HG03442 (cell line): ENCODE measurements at regions not wholly inside any gene's neighbourhood (a gene's known extent, or its start where the extent isn't known, plus 50 kb on each side); places are given as distances from the start of the nearest gene placed in this dataset.

Source experiments
- ATAC-seq: cut with Tn5 transposase; IDR thresholded peaks from one replicate; pipeline ENCODE4 v1.9.1; 2021; ENCODE audit warnings: mild to moderate bottlenecking, moderate library complexity; ENCODE audit not compliant: unreplicated experiment

DNA sequence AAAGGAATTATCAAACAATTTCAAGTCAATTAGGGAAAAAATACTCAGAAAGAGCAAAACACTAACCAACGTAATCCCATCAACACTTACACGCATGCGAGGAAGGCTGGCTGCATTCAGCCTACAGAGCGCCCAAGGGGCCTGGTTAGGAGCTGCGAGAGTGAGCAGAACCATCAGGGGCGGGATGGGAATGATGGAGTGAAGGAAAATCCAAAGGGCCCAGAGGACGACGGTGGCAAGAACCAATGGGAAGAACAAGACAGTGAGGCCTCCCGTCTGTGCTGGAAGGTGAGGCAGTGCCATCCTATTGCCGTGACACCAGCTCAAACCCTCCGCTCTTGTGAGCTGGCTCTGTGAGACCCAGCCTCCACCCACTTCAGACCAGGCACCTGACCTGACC lies 253.0 kb downstream of the IRS2 start:
- no peak for ATAC-seq

DNA sequence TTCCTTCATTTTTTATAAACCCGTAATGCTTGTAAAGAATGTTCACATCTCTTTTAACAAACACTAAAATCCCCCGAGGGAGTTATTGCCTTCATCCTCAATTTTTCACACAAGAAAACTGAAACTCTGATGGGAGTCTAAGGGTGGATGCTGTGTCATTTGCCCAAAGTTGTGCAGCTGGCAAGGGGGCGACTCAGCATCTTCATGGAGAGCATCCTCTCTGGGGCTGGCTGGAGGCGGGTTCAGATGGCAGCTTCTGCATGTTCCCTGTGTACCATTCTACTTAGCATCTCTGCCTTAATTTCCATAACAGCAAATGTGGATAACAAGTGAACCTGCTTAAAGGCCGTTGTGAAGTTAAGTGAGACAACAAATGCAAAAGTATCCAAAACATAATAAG lies 256.4 kb downstream of the IRS2 start:
- no peak for ATAC-seq

DNA sequence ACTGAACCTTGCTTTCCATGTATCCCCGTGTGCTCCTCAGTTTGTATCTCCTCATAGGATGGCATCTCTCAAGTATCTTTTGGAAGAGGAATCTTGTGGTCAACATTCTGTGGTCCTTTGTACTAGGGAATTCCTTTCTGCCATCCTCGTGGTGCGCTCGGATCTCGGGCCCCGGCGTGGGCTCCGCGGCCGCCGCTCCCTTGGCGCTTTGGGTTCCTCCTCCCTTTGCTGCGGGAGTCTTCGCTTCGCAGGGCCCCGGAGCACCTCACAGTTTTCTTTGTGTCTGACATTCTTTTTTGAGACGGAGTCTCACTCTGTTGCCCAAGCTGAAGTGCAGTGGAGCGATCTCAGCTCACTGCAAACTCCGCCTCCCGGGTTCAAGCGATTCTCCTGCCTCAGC lies 264.7 kb downstream of the IRS2 start:
- ATAC-seq: no peak

DNA sequence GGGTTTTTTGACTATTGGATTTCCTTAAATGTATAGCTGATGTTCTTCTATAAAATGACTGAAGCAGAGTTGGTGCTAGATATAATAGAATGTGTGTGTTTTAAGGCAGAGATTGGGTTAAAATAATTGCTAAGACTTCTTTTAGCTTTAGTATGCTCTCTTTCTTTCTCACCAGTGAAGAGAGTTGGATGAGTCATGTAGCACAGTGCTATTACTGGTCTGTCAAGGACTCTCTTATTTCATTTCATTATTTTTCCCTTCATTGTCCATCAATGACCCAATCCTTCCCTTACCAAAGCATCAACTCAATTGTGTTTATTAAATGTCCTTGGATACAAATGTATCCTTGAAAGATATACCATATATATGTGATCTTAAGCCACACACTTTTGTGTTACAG lies 268.9 kb downstream of the IRS2 start:
- no peak for ATAC-seq

DNA sequence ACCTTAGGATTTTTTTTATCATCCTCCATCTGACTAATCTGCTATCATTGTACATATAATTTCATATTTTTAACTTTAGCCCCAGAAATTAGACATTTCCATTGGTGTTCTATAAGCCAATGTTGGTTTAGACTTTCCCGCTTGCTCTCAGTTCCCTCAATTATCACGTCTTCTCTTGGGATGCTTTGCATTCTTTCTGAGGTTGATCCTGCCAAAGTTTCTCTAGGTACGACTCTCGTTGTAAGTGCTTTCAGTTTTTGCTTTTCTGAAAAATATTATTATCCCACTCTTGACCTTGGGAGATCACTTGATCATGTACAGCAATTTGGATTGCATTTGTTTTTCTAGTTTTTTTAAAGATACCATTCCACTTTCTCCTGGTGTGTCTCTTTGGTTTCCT lies 270.2 kb downstream of the IRS2 start:
- ATAC-seq: no peak

DNA sequence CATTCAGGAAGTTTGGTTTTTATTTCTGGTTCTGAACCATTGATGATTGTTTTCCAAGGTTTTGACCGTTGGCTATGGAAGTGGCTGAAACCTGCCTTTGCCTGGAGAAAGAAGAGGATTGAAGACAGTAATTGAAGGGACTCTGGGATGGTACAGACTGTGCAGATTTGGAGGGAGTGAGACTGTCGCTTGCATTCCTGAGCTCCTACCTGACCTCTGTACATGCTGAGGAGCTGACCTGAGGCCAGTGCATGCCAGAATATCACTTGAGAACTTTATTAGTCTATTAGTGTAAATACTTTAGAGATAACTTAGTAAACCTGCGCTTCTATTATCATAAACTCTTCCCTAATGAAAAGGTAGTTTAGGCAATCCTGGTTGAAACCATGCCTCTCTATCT lies 276.4 kb downstream of the IRS2 start:
- ATAC-seq: no peak

DNA sequence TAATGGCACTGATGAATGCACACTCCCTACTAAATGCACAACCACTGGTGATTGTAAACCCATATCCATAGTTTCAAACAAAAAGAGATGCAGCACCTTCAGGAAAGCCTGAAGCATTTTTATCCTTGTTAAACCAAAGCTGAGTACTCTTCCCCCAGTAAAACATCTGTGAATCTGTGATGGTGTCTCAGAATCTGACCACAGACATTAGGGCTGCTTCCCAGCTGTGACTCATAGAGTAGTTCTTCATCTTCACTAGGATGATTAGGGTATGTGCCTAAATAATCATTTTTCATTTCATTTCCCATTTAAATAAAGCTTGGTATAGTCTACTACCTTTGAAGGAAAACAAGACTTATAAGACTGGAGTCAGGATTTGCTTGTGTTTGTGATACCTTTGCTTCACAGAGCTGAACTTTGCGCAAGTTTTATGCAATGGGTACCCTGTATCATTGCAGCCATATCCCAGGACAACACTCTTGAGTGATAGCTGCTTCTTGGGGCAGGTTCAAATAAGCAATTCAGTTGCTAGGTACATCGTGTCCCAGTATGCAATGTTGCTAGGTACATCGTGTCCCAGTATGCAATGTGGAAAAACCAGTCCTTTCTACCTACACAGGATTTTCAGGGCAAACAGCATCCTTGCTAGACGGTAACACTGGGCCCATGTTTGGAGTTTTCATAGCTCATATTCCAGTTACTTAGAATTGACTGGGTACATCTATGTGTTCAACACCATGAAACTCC lies 277.1 kb downstream of the IRS2 start:
- no peak for ATAC-seq

DNA sequence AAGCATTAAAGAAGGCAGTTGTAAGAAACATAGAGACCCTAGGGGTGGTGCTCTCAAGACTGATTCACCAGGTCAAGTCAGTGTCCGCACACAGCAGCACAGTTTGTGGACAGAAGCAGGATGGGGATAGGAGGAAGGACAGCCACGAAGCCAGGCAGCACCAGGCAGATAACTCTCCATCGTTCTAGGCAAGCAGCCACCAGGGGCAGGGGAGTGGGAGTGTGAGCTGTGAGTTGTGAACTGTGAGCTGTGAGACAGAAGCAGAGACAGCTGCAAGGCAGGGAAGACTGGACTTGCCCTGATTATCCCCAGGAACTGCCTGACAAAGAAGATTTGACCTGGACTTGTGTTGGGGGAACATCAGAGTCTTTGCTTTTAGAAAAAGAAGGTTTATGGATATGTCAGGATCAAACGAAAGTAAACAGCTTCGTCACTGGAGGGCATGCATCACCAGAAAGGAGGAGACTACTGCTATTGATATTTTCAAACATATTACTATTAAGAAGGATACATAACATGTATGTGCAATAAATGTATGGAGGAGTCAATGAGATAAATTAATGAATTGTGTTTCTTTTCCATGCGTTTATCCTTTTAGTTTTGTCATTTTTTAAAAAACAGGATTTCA lies 286.1 kb downstream of the IRS2 start:
- ATAC-seq: no peak

DNA sequence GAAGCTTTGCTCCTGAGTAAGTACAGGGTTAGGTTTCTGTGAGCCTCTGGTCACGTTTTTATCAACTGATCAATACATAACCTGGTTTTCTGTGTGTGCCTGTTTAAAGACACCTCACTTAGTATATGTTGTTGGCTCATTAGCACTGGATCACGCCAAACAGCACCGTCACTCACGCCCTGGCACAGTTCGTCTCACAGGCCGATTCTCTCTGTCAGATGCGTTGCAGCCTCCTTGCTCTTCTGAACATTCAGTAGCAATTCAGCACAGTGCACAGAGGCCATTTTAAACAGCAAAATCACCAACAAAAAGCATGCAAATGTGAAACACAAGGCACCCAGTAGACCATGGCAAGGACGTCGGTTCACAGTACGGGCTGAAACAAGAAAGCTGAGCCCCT lies 288.5 kb downstream of the IRS2 start:
- no peak for ATAC-seq

DNA sequence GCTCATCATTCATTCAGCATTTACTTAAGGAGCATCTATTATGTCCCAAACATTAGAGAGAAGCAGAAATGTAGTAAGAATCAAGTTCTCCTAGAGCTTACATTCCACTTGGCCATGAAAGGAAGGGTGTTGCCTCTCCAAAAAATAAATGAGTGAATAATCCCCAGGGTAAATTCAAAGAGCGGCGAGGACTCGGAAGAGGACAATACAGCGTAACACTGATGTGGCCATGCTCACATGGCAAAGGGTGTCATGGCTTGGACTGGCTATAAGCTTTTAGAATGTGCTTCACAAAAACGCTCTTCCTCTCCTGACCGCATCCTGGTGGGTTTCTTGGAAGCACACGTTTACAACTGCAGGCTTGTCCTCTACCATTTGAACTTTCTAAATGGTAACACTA lies 290.2 kb downstream of the IRS2 start:
- no peak for ATAC-seq

DNA sequence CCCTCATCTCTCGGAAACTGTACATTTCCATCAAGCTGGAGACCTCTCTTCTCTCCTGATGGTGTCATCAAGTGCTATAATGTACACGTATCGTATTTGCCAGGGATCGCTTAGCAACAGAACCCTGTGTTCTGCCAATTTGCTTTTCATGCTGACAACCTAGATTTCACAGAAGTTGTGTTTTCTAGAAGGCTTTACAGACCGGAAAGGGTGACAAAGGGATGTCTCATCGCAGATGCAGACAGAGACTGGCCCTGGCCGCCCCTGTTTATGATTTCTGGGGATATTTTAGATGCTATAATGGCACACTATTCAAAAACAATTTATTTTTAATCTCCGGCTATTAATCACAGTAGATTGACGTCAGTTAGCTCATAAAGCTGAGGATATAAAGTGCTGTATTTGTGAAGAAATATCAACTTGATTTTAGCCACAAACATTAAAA lies 291.4 kb downstream of the IRS2 start:
- ATAC-seq: no peak

DNA sequence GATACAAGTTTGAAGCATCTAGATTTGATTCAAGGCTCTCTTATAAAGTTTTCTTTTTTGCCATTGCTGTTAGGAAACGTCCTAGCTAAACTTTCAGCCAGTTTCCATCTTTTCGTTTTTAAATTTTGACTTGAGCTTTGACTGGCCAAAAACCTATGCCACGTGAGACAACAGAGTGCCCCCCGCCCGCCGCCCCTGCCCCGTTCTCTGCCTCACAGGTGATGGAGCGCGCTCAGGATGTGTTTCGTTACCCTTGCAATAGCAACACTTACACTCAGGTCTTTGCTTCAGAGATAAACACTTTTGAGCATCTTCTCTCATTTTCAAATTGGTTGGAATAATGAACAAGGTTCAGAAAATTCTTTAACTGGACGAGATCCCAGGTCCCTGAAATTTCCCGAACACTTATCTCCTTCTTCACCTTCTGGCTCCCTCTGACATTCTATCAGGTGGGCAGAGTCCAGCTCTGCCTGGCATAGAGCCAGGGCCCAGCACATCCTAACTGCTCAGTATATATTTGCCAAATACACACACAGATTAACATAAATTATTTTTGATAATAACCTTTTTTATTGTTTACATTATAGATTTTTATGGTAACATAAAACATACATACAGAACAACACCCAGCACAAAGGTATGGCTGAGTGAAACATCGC lies 301.1 kb downstream of the IRS2 start:
- ATAC-seq: no peak

DNA sequence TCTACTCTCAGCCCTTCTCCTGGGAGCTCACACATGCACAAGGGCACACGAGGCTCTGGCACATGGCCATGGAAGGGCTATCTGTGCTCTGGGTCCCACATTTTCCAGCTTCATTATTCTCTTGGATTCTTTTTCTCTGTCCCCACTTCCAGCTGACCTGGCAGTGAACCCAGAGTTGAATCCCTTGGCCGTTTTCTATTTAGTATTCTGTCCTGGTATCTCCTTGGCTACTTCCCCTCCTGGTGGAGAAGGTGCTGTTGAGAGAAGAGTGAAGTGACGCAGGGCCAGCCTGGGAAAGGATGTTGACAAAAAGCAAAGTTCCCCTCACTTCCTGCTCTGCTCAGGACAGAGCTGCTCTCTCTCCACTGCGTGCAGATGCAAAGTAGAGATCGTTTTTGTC lies 303.1 kb downstream of the IRS2 start:
- no peak for ATAC-seq

DNA sequence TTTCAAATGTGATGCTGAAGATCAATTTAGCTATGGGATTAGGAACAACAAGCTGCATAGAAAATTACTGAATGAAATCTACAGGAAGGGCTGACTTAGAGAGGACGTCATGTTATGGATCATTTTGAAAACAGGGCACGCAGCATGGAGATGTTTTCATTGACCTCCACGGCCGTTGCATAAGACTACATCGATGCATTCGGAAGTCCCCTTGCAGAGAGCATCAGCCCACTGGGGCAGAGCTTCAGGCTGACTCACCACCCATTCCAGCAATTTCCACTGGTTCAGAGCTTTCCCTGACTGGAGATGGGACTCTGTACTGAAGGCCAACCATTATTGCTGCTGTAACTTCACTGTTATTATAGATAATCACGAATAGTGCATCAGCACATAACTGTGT lies 305.3 kb downstream of the IRS2 start:
- ATAC-seq: no peak

DNA sequence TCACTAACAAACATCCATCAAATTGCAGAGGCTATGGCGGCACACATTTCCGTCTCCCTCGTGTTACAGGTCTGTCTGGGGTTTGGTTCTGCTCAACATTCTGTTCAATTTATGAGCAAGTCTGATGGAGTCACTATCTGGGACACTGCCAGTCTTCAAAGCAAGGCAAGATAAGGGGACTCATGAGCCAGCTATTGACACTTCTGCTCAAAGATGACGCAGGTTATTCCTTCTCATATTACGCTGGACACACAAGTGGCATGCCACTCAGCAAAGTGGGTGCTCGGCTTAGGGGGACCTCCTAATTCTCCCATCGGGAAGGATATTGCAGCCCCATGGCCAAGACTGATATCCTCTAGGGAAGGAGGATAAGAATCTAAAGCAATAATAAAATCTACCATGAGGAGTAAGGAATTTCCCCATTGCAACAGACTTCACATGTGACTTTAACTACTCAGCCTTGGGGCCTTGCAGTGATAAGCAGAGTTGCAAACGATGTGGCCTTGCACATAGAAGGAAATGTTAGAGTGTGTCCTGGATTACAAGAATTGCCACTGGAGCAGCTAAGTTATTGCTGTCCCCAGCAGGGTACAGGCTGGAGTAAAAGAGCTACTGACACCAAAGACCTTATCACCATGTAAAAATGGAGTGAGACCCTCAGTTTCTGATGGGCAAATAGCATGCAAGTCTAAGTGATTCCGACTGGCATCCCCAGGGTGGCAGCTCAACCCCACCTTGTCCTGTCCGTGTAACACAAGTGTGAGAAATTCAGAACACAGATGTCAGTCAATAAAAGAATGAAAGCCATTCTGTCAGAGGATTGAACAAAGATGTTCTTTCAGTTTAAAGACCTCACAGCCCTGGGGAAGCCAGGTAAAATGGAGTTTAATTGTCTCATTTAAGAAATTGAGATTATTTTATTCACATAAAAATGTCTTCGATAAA lies 306.1 kb downstream of the IRS2 start:
- no peak for ATAC-seq

DNA sequence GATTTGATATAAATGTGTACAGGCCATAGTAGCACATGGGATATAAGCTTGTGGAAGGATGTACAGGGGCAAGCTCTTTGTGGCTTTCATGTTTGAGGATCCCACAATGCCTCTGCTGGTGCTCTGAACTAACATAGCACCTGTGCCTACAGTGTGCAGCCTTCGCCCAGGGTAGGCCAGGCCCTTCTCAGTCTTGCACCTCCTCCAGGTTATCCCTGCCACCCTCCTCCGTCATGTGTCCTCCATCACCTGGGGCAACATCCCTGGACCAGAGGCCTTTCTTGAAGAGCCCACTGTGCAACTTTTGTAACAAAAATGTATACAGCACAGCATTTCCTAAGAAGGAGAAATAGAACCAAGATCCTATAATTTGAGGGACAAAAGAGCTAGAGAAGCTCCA lies 306.8 kb downstream of the IRS2 start:
- no peak for ATAC-seq

DNA sequence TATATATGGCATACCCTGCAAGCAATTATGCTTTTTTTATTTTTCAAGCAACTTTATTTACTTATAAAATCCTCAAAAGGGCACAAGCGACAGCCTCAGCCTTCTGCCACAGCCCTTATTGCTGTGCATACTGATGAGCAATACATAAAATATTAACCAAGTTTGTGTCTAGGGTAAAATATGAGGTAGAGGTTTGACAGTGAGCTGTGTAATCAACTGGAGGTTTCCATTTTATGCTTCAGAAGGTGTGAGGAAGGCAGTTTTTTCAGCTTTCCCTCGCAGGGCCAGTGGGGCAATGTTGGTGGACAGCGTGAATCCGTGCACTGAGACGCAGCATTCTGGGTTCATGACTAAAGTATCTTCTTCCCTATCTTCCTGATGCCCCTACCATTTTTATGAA lies 310.4 kb downstream of the IRS2 start:
- no peak for ATAC-seq

DNA sequence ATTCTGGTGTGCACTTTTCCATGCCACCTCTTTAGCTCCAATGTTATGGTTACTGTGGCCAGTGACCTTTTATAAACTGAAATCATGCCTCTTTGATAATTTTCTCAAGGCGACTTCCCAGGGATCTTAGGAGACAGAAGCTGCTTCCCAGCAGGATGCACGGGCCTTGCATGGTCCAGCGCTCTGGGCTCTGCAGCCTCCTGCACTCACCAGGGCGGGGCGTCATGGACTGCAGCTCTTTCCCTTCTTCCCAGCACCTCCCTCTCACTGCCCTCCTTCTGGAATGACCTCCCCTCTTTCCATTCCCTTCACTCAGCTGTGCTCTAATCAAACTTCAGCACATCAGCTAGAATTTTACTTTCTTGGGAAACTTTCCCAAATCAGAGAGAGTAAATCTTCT lies 318.3 kb downstream of the IRS2 start:
- ATAC-seq: no peak

DNA sequence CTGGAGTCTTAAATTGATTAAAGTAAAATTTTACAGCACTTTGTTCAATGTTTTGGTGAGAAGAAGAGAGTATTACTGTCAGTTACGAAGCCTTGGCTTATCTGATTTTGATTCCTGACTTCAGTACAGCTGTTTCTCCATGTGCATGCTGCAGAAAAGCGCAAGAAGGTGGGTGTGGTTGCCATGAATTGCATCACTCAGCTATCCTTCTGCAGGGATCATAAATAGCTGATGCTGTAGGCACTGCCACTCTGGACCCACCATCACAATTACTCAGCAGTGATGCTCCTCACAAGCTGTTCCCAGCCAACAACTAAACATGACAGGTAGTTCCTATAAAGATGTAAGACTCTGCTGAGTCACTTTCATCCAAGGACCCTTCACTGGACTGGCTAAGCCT lies 321.2 kb downstream of the IRS2 start:
- ATAC-seq: no peak

DNA sequence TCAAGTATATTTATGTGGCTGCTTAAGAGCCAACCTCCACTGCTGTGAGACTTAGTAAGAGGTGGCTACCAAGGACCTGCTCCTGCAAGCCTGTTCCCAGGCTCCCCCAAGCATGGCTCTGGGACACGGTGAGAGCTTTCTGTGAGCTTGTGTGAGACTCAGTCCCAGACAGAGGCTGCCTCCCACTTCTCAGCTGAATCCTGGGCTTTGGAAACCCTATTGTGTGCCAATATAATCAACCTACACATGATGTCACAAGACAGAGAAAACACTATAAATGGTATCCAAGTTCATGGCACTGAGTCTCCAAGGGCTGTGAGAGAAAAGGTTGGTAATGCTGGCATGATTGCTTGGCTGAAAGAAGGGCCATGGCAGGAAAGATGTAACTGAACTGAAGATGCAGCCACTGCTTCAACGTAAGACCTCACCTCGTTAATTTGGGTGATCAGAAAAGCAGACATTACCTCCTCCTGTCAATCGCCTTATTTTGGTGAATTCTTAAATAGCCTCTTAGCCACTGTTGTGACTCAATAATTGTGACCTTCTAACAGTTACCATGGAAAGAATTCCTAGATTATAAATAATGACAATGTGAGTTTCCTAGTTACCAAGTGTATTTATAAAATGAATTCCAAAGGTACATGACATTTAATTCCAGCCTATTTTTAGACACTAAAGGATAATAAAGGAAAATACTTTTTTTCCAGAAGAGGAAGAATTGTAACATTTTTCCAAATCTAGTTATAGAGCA lies 332.0 kb downstream of the IRS2 start:
- no peak for ATAC-seq

DNA sequence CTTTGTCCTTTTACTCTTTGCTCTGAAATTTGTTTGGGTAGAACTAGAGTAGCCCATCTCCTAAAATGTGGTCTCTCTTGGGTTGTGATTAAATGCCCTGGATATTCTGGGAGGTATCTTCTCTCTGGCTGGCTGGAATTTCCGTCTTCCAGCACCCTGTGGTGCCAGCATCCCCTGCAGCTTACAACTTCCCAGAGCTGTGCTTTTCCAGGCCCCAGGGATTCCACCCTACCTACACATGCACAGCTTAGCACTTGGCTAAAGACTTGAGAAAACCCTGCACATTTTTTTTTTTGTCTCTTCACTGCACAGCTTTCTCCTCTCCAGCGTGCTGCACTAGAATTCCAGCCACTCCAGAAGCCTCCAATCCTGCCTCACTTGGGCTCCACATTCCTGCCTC lies 334.7 kb downstream of the IRS2 start:
- no peak for ATAC-seq
